ENCODE measurements at regions not wholly inside any gene's neighbourhood (a gene's known extent, or its start where the extent isn't known, plus 50 kb on each side); places are given as distances from the start of the nearest gene placed in this dataset.
"Not testable (repeated sequence)": the region's sequence is repeated elsewhere in the genome, so short reads cannot be mapped to it uniquely, and the experiment has no call there.

- H3K4me3 Mint-ChIP-seq: no peak overlapping the region
- H3K4me1 Mint-ChIP-seq: no peaks in the 10 kb centered on the region
- no peaks in the 10 kb centered on the region for H3K27me3 Mint-ChIP-seq
- H3K9me3 Mint-ChIP-seq: peaks cover 12% of the 10 kb centered on the region
- H3K36me3 Mint-ChIP-seq (ENCODE audit: insufficient read depth): no peaks in the 10 kb centered on the region
- ATAC-seq (replicated peaks; ENCODE audit: extremely low read depth, poor library complexity, severe bottlenecking): no peak
- DNase-seq (ENCODE audit: low spot score in 2 of 2): no peak
- no peak overlapping the region for H3K27ac Mint-ChIP-seq (ENCODE audit: low read depth)
Observed at GRCh38 chr4:179291657-179292056, 1849.4 kb upstream of the AGA start.

- H3K36me3 Mint-ChIP-seq (ENCODE audit: insufficient read depth): no peaks in the 10 kb centered on the region
- ATAC-seq (replicated peaks; ENCODE audit: extremely low read depth, poor library complexity, severe bottlenecking) (no peak), DNase-seq (ENCODE audit: low spot score in 2 of 2) (no peak)
- no peak overlapping the region for H3K4me3 Mint-ChIP-seq
- H3K9me3 Mint-ChIP-seq: peaks cover 12% of the 10 kb centered on the region
- H3K27ac Mint-ChIP-seq (ENCODE audit: low read depth): no peak overlapping the region
- no peaks in the 10 kb centered on the region for H3K4me1 Mint-ChIP-seq
- H3K27me3 Mint-ChIP-seq: no peaks in the 10 kb centered on the region
Observed at GRCh38 chr4:179292468-179292867, 1850.2 kb upstream of the AGA start.

- Mint-ChIP-seq H3K9me3 (peaks cover 17% of the 10 kb centered on the region), H3K27ac (ENCODE audit: low read depth) (no peak overlapping the region), H3K36me3 (ENCODE audit: insufficient read depth) (no peaks in the 10 kb centered on the region), H3K27me3 (no peaks in the 10 kb centered on the region), H3K4me3 (no peak overlapping the region), H3K4me1 (no peaks in the 10 kb centered on the region)
- ATAC-seq (replicated peaks; ENCODE audit: extremely low read depth, poor library complexity, severe bottlenecking) (no peak), DNase-seq (ENCODE audit: low spot score in 2 of 2) (no peak)
Observed at GRCh38 chr4:179307297-179308136, 1865.3 kb upstream of the AGA start.

- H3K27me3 Mint-ChIP-seq: no peaks in the 10 kb centered on the region
- no peak overlapping the region for H3K4me3 Mint-ChIP-seq
- no peak overlapping the region for H3K27ac Mint-ChIP-seq (ENCODE audit: low read depth)
- DNase-seq (ENCODE audit: low spot score in 2 of 2) (no peak), ATAC-seq (replicated peaks; ENCODE audit: extremely low read depth, poor library complexity, severe bottlenecking) (no peak)
- no peaks in the 10 kb centered on the region for H3K36me3 Mint-ChIP-seq (ENCODE audit: insufficient read depth)
- H3K4me1 Mint-ChIP-seq: no peaks in the 10 kb centered on the region
- peaks cover 27% of the 10 kb centered on the region for H3K9me3 Mint-ChIP-seq
Observed at GRCh38 chr4:179313823-179314222, 1871.6 kb upstream of the AGA start.

- Mint-ChIP-seq H3K27me3 (no peaks in the 10 kb centered on the region), H3K9me3 (peaks cover 20% of the 10 kb centered on the region), H3K36me3 (ENCODE audit: insufficient read depth) (no peaks in the 10 kb centered on the region), H3K4me3 (no peak overlapping the region), H3K4me1 (no peaks in the 10 kb centered on the region), H3K27ac (ENCODE audit: low read depth) (no peak overlapping the region)
- no peak for ATAC-seq (replicated peaks; ENCODE audit: extremely low read depth, poor library complexity, severe bottlenecking)
- no peak for DNase-seq (ENCODE audit: low spot score in 2 of 2)
Observed at GRCh38 chr4:179325181-179325580, 1882.9 kb upstream of the AGA start.

GRCh38 chr4:179328627-179329026, 1886.4 kb upstream of the AGA start:
- no peak overlapping the region for H3K27ac Mint-ChIP-seq (ENCODE audit: low read depth)
- DNase-seq (ENCODE audit: low spot score in 2 of 2) (no peak), ATAC-seq (replicated peaks; ENCODE audit: extremely low read depth, poor library complexity, severe bottlenecking) (no peak)
- H3K27me3 Mint-ChIP-seq: no peaks in the 10 kb centered on the region
- peaks cover 20% of the 10 kb centered on the region for H3K9me3 Mint-ChIP-seq
- no peak overlapping the region for H3K4me3 Mint-ChIP-seq
- H3K4me1 Mint-ChIP-seq: no peaks in the 10 kb centered on the region
- H3K36me3 Mint-ChIP-seq (ENCODE audit: insufficient read depth): no peaks in the 10 kb centered on the region

GRCh38 chr4:179331362-179331761, 1889.1 kb upstream of the AGA start:
- Mint-ChIP-seq H3K36me3 (ENCODE audit: insufficient read depth) (no peaks in the 10 kb centered on the region), H3K27me3 (no peaks in the 10 kb centered on the region), H3K4me1 (no peaks in the 10 kb centered on the region), H3K4me3 (no peak overlapping the region), H3K27ac (ENCODE audit: low read depth) (no peak overlapping the region), H3K9me3 (peaks cover 17% of the 10 kb centered on the region)
- no peak for DNase-seq (ENCODE audit: low spot score in 2 of 2)
- ATAC-seq (replicated peaks; ENCODE audit: extremely low read depth, poor library complexity, severe bottlenecking): no peak

DNA sequence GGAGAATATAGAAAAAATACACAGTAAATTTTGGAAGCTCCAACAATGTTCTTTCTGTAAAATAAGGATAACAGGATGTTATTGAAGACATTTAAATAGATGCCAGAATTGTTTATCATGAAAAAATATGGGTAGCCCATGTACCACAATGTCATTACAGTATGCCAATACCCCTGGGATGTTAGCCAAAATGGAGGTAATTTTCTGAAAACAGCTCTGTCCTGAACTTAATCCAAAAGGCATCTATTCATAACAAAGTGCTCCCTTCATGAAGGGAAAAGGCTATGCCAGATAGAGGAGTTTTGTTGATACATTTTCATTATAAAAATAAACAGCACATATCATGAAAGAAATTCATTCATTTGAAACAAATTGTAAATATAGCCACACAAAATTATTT, 1902.6 kb upstream of the AGA start:
- Mint-ChIP-seq H3K4me3 (no peak overlapping the region), H3K9me3 (peaks cover 20% of the 10 kb centered on the region), H3K36me3 (ENCODE audit: insufficient read depth) (no peaks in the 10 kb centered on the region), H3K27me3 (no peaks in the 10 kb centered on the region), H3K4me1 (no peaks in the 10 kb centered on the region), H3K27ac (ENCODE audit: low read depth) (no peak overlapping the region)
- ATAC-seq (replicated peaks; ENCODE audit: extremely low read depth, poor library complexity, severe bottlenecking) (no peak), DNase-seq (ENCODE audit: low spot score in 2 of 2) (no peak)

DNA sequence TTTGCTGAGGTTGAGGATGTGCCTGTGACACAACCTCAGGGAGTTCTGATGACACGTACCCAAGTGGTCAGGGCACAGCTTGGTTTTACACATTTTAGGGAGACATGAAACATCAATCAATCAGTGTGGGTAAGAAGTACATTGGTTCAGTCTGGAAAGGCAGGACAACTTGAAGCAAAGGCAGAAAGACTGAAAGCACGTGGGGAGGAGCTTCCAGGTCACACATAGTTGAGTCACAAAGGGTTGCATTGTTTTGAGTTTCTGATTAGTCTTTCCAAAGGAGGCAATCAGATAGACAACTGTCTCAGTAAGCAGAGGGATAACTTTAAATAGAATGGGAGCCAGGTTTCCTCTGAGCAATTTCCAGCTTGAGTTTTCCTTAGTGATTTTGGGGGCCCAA, 1910.0 kb upstream of the AGA start:
- no peak for ATAC-seq (replicated peaks; ENCODE audit: extremely low read depth, poor library complexity, severe bottlenecking)
- Mint-ChIP-seq H3K9me3 (peaks cover 15% of the 10 kb centered on the region), H3K4me3 (no peak overlapping the region), H3K4me1 (no peaks in the 10 kb centered on the region), H3K27me3 (no peaks in the 10 kb centered on the region), H3K36me3 (ENCODE audit: insufficient read depth) (no peaks in the 10 kb centered on the region), H3K27ac (ENCODE audit: low read depth) (no peak overlapping the region)
- no peak for DNase-seq (ENCODE audit: low spot score in 2 of 2)

DNA sequence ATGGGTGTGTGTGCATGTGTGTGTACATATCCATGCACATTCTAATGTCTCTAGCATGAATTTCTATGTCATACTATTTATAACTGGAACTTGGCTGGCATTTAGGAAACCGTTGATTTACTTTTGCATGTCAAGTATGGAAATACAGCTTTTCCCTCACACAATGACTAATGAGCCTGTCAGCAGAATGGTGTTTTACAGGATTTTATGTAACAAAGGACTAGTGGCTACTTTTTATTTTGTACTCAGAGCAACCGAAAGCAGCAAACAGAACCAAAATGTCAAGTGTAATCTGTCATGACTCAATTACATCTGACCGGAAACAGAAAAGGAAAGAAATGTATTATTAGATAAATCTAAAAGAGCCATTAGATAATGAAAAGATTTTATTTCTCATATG, 1911.5 kb upstream of the AGA start:
- DNase-seq (ENCODE audit: low spot score in 2 of 2) (no peak), ATAC-seq (replicated peaks; ENCODE audit: extremely low read depth, poor library complexity, severe bottlenecking) (no peak)
- Mint-ChIP-seq H3K27ac (ENCODE audit: low read depth) (no peak overlapping the region), H3K27me3 (no peaks in the 10 kb centered on the region), H3K4me3 (no peak overlapping the region), H3K9me3 (peaks cover 6% of the 10 kb centered on the region), H3K4me1 (no peaks in the 10 kb centered on the region), H3K36me3 (ENCODE audit: insufficient read depth) (no peaks in the 10 kb centered on the region)

DNA sequence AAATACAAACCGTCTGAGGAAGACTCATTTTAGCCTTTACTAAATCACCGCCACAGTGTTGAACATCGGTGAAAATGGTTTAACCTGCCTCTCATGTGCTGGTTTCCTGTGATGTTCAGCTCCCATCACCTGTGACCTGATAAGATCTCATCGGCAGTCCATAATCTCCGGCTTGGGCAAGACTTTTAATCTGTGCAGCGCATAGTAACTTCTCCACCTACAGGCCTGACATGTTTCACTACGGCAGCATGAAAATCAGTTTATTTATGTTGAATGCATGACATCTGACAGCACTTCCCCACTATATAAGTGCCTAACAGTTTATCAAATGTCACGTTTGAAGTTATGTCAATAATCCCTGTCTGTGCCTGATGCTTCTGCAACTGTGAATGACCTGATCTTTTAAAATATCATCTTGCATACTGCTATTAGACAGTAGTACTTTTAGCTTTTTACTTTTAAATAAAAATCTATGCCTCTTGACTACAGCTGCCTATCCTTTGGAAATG, 1919.8 kb upstream of the AGA start:
- no peaks in the 10 kb centered on the region for H3K27me3 Mint-ChIP-seq

DNA sequence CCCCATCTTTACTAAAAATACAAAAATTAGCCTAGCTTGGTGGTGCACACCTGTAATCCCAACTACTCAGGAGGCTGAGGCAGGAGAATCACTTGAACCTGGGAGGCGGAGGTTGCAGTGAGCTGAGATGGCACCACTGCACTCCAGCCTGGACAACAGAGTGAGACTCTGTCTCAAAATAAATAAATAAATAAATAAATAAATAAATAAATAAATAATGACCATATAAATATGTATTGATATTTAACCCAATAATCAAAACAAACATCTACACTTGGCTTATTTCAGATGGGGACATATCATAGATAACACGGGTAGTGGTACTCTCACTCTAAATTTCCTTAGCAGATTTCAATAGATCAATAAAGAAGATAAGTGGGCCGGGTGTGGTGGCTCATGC, 1923.7 kb upstream of the AGA start:
- H3K9me3 Mint-ChIP-seq: peaks cover 11% of the 10 kb centered on the region
- not testable (repeated sequence) for H3K4me1 Mint-ChIP-seq; H3K36me3 Mint-ChIP-seq (ENCODE audit: insufficient read depth); H3K27ac Mint-ChIP-seq (ENCODE audit: low read depth); ATAC-seq (replicated peaks; ENCODE audit: extremely low read depth, poor library complexity, severe bottlenecking); DNase-seq (ENCODE audit: low spot score in 2 of 2); H3K4me3 Mint-ChIP-seq; H3K27me3 Mint-ChIP-seq

More for the DNA sequence above, 1919.8 kb upstream of the AGA start:
- Mint-ChIP-seq H3K36me3 (ENCODE audit: insufficient read depth) (no peaks in the 10 kb centered on the region), H3K4me1 (no peaks in the 10 kb centered on the region), H3K9me3 (peaks cover 15% of the 10 kb centered on the region), H3K27ac (ENCODE audit: low read depth) (no peak overlapping the region), H3K4me3 (no peak overlapping the region)
- ATAC-seq (replicated peaks; ENCODE audit: extremely low read depth, poor library complexity, severe bottlenecking) (no peak), DNase-seq (ENCODE audit: low spot score in 2 of 2) (no peak)

DNA sequence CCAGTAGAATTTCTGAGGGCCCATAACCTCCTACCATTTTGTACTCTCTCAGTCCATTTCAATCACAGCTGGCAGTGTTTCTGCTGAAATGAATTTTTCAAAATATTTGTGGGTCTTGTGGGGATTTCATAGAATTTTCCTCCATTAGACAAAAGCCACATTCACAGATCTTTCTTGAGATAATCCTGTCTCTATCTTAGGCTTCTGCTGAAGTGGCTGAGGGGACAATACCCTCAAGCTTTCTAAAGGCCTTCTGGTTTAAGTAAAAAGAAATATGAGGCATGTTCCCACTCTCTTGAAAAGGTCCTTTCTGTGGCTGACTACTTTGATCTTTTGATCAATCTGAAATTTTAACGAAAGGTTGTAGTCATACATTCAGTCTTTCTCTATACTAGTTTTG, 1930.0 kb upstream of the AGA start:
- no peak overlapping the region for H3K4me3 Mint-ChIP-seq
- peaks cover 13% of the 10 kb centered on the region for H3K9me3 Mint-ChIP-seq
- no peaks in the 10 kb centered on the region for H3K27me3 Mint-ChIP-seq
- no peak overlapping the region for H3K27ac Mint-ChIP-seq (ENCODE audit: low read depth)
- no peaks in the 10 kb centered on the region for H3K4me1 Mint-ChIP-seq
- peaks cover 2% of the 10 kb centered on the region for H3K36me3 Mint-ChIP-seq (ENCODE audit: insufficient read depth)
- DNase-seq (ENCODE audit: low spot score in 2 of 2): no peak
- ATAC-seq (replicated peaks; ENCODE audit: extremely low read depth, poor library complexity, severe bottlenecking): no peak

All from central memory CD8-positive, alpha-beta T cell (primary cell).